Kidney tubule cell (primary cell): ENCODE measurements at regions not wholly inside any gene's neighbourhood (a gene's known extent, or its start where the extent isn't known, plus 50 kb on each side); places are given as distances from the start of the nearest gene placed in this dataset.
"Not testable (repeated sequence)": the region's sequence is repeated elsewhere in the genome, so short reads cannot be mapped to it uniquely, and the experiment has no call there.

Source experiments
- DNase-seq: peaks from one replicate; pipeline ENCODE4 v3.0.0-alpha.2; 2018; ENCODE audit warnings: low spot score

DNA sequence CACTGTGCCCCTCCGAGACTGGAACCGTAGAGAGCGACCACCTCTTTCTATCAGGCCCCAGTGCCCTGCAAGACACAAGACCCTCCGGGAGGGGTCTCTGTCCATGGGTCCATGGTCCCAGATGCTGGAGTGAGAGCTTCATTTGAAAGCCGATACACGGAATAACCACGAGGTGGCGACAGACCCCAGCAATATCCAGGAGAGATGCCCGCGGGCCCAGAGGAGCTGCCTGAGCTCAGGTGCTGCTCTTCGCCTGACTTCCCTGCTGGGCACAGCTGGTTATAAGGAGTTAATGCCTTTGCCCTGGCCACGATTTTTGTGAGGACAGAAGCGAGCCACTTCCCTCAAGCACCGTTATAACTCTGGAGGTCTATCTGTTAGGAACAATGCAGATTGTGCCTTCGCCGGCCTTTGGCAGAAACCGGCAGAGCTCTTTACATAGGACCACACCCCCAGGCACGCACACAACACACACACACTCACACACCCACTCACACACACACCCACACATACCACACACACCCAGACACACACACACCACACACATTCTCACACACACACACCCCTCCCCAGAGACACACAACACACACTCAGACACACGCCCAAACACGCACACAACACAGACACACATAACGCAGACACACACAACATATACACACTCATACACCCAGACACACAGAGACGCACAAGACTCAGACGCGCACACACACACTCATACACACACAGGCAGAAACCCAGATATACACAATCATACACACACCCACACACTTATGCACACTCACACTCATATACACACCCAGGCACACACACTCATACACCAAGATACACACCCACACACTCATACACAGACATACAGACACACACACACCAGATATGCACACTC is 436.4 kb downstream of the SOX9 start:
- DNase-seq: peak; percentile 76

DNA sequence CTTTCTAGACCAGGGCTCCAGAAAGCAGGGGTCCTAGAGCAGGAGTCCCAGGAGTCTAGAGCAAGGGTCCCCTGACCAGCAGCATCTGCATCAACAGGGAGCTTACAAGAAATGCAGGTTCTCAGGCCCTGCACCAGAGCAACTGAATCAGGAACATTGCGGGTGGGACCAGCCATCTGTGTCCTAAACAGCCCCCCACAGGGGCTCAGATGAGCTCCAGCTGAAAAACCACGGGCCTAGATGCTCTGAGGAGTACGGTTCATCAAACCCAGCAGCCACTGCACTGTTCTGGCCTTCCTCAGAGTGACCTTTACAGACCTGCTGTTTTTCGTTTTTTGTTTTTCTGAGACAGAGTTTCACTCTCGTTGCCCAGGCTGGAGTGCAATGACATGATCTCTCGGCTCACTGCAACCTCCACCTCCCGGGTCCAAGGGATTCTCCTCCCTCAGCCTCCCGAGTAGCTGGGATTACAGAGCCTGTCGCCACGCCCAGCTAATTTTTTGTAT is 438.2 kb downstream of the SOX9 start:
- DNase-seq: no peak

DNA sequence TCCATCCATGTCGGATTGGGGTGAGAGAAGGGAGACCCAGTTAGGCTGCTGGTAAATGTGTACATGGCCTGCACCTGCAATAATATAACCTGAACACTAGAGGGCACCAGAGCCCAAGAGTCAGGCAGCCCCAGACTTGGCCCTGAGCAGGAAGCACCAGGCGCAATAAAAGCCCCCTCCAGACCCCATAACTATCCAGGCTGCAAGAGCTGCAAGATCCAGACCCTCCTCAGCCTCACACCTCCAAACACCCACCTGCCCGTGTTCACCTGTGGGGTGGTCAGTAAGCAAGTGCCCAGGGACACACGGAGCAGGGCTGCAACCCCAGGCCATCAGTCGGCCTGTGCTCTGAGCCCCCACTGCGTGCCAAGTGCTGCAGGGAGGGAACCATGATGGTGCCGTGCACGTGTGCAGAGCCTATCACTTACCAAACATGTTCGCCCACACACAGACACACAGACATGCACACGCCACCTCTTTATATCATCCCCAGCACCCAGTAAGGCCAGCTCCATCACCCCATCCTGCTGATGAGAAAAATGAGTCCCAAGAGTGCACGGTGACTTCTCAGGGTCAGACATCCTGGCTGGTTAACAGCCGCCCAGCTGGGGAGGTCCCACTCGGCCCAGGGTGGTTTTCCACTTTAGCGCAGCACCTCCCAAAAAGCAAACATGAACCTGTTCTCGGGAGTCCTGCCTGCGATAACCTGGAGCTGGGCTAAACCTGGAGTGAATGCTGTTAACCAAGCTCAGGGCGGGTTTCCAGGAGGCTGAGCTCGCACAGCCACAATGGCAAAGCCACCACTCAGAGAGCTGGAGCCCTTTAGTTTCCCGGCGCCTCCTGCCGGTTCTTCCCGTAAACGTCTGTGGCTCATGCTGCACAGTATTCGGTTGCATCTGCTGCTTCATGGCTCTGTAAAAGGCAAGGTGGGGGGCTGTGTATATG is 439.8 kb downstream of the SOX9 start:
- peak; percentile 55 for DNase-seq

DNA sequence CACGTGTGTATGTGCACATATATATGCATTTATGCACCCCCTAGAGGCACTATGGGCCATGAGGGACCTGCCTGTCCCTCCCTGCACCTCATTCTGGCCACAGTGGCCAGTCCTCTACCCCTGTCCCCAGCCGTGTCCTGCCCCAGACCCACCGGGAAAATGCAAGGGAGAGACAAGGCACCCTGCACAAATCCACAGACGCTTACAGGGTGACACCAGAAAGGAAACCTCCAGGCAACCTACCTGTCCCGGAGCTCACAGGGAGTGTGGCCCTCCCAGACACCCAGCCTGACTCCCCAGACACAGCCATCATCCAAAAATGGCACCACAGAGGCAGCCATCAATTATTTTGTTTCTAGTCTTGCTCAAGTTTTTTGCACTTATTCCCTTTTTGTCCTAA is 440.4 kb downstream of the SOX9 start:
- DNase-seq: no peak

DNA sequence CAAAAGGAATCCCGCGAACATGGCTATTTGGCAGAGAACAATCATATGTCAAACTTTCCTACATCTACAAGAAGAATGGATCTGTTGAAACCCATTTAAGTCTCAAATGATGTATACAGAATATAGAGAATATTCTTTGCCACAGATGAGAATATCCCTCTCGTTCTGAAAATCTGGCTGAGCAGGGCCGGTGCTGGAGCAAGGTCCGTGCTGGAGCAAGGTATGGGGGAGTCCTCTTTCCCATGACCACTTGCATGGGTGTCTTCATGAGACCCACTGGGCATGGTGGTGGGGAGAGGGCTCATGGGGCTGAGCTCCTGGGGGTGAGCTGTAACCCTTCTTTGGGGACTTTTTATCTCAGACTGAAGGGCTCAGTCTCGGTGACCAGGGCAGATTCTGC is 440.9 kb downstream of the SOX9 start:
- no peak for DNase-seq

DNA sequence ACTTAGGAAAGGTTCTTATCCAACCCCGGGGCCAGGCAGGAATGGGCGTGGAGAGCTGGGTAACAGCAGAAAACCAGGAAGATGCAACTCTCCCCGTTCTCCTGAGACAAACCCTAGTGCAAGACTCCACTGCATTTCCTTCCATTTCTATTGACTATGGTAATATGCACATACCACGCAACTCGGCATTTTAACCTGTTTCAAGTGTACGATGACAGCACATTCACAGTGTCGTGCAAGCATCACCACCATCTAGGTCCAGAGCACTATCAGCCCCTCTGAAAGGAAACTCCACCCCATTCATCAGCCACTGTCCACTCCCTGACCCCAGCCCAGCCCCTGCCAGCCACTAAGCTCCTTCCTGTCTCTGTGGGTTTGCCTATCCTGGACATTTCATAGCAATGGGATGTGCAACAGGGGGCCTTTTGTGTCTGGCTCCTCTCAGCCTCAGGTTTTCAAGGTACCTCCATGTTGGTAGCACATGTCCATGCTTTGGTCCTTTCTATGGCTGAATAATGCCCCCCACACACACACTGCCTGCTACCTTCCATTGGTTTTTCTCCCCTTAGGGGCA is 441.9 kb downstream of the SOX9 start:
- DNase-seq: no peak

DNA sequence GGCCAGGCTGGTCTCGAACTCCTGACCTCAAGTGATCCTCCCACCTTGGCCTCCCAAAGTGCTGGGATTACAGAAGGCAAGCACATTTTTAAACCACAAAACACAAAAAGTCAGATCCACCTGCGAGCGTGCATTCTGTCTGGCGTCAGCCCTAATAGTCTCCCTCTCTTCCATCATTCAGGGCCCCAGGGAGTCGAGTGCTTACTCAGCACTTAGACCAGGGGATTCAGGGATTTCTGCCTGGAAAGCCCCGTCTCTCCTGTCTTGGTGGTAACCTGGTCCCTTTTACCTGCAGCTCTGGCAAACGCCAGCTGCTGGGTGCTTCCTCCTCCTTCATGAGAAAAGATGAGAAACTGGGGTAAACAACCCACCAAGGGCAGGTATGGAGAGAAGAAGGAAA is 443.1 kb downstream of the SOX9 start:
- DNase-seq: no peak

DNA sequence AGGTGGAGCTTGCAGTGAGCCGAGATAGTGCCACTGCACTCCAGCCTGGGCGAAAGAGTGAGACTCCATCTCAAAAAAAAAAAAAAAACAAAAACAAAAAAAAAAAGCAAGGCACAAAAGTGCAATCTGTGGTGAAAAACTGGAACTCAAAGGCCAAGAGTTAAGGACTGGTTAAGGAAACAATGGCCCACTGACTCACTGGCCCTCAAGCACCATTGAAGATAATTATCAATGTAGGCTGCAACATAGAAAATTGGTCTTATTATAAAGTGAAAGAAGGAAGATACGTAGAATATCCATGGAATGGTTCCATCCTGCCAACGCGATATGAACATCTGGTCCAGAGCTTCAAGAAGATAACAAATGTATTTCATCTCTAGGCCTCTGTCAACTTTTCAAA is 444.2 kb downstream of the SOX9 start:
- DNase-seq: no peak

DNA sequence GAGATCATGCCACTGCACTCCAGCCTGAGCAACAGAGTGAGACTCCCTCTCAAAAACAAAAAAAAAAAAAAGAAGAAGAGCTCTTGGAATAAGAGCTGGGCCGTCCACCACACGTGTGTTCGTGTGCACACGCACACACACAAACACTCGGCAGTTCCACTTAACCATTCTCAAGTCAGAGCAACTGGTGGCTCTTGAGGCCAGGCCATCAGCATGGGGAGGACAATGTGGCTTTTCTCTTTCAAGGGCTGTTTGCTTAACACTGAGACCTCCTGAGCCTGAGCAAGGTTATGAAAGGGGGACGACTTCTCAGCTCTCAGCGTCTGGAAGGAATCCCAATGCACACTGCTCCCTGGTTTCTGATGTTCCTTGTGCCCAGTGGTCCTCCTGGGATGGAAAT is 444.9 kb downstream of the SOX9 start:
- DNase-seq: no peak

DNA sequence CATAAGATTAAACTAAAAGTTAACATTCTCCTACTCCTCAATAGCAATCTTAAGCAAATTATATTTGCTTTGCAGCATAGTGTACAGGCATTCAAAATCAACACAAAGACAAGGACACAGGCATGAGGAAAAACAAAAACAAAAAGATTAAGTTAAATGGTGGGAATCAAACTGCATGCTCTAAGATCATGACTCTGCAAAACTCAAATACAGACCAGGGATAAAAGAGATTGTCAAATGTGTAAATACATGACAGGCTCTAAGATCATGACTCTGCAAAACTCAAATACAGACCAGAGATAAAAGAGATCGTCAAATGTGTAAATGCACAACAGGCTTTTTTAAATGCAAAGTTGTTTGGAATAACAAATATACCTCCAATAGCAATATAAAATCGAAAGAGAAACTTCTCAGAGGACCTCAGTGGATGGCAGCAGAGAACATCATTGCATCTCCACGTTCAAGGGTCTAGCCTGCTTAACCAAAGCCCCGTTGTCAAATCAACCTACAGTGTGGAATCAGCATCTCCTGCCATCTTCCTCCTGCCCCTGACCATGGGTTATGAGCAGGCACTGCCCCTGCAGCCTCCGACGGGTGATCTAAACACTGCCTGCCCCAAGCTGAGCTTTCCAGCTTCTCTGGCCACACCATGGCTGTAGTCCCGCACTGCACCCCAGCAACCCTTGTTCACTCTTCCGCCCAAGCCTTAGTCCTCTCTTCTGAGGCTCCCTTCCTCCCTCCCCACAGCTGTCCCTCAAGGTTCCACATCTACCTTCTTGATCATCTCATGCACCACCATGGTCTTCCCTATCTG is 446.1 kb downstream of the SOX9 start:
- DNase-seq: no peak

DNA sequence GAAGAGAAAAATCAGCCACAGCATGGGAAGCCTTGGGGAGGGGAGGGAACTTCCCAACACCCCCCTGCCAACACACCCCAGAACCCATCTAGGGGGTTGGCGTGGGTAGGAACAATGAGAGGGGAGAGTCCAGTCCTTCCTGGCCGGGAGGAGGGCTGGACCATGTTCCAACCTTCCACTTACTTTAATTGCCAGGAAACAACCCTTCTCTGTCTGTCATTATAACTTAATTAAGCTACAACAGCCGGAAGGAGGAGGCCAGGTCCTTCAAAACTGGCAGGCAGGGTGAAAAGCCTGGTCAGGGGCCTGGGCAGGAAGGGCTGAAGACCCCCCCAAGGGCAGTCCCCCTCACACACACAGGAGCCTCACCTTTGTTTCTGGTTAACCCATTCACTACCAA is 447.0 kb downstream of the SOX9 start:
- no peak for DNase-seq

DNA sequence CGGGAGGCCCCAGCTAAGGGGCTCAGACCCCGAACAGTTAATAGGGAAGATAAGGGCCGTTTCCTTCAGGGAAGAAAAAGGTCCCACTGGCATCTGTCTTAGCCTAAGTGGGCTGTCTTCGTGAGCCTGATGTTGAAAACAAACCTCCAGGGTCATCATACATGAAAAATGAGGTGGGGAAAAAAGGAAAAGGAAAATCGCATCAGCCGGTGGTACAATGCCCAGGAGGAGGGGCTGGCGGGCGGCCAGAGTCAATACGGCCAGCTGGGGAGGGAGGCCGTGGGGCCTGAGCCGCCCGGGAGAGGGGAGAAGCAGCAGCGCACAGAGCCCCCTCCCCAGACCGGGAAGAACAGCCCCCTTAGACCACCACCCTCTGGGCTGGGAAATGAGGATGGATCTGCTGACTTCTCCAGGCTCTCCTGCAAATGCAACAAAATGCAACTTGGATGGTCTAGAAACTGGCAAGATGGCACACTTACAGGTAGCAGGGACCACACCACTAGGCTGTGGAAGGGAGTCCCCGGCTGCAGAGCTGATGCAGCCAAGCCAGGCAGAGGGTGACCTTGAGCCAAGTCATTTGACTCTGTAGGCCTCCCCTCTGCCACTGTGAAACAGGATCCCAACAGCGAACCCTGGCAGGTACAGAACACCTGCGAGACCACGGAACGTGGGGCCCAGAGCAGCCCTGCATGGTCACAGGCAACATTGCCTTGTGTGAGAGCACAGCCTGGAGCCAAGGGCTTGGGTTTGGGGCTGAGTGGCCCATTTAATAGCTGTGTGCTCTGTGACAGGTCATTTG is 448.5 kb downstream of the SOX9 start:
- no peak for DNase-seq

DNA sequence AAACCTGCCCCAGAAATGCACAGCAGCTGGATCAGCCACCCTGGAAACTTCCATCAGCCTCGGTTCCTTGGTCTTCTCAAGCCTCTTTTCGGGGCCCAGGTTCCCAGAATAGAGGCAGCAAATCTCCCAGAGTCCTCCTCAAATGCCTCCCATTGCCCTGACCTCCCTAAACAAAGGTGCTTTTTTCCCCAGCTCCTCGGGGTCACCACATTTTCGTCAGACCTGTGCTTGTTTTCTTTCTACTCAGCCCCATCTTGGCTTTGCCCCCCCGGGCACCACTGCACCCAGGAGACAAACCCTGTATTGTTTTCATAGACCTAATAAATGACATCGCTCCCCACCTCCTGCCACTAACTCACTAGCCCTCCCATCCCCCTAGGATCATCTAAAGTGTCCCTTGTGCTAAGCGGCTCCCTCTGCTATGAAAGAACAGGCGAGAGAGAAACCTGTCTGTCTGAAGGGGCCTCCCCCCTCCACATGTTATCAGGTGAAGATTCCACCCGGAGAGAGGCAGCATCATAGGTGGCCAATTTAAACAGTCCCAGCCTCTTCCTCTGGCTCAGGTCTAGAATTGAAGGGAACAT is 451.1 kb downstream of the SOX9 start:
- no peak for DNase-seq

DNA sequence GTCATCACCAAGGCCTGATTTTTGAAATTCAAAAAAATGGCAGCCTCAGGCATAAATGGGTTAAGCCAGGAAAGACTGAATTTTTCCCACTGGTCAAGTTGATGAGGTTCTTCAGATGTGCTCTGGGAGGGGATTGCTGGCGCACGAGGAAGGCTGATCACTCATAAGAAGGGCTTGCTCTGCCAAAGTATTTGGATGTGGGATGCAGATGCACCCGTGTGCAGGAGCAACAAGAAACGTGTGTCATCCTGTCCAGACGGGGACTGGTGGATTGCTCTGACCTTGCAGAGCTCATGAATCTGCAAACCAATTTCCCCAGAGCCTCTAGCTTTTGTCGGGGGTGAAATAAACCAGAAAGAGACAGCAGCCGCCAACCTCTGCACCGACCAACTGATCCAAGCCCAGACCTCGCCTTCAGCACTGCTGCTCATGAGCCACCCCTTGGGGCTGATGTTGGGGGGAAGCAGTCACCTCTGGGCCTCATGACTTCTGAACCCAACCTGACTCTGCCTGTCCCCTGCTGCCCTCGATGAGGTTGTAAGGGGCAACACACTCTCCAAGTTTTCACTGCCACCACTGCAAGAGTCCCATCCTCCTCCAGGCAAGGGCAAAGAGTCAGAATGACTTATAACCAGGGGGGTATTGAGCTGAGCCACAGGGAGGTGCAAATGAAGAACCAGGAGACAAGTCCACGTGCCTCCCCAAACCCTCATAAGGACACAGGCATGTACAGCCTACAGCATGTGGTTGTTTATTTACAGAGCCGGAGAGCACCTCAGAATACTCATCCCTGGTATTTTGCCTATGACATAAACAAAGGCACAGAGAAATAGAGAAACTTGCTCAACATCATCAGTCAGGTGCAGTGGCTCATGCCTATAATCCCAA is 452.0 kb downstream of the SOX9 start:
- peak; percentile 32 for DNase-seq

DNA sequence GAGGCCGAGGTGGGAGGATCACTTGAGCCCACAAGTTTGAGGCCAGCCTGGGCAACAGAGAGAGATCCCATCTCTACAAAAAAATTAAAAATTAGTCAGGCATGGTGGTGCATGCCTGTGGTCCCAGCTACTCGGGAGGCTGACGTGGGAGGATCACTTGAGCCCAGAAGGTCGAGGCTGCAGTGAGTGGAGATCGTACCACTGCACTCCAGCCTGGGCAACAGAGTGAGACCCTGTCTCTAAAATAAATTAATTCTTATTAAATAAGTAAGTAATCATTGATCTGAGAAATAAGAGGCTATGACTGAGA is 452.6 kb downstream of the SOX9 start:
- DNase-seq: not testable (repeated sequence)

DNA sequence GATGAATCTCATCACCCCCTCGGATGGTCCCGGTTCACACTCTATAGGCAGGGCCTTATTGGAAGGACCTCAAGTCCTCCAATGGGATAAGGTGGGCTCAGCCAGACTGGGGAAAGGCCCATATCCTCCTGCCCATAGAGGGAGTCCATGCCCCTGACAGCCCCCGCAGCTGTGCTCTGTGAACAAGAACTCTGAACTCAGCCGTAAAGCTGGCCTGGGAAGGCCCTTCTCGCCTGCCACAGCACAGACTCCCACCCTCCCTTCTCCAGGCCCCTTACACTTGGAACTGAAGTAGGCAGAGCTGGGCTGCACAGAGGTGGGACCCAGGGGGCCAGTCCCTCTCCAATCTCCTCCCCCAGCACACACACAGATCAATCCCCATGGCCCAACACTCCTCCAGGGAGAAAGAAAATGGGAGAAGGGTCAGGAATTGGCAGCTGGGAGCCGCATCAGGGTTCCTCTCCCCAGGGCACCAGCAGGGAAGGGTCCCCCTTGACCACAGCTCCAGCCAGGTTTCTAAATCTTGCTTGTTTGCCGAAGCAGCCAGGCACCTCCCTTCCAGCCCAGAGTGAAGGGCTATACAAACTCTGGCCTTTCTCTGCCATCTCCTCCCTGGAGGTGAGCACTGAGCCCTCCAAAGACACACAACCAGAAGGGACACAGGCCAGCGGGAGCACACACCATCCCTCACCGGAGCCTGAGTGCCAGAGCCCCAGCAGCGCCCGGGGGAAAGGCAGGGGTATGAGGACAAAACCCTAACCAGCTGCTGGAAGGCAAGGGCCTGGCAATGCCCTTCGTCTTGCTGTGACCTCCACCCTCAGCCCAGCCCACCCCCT is 454.1 kb downstream of the SOX9 start:
- no peak for DNase-seq

DNA sequence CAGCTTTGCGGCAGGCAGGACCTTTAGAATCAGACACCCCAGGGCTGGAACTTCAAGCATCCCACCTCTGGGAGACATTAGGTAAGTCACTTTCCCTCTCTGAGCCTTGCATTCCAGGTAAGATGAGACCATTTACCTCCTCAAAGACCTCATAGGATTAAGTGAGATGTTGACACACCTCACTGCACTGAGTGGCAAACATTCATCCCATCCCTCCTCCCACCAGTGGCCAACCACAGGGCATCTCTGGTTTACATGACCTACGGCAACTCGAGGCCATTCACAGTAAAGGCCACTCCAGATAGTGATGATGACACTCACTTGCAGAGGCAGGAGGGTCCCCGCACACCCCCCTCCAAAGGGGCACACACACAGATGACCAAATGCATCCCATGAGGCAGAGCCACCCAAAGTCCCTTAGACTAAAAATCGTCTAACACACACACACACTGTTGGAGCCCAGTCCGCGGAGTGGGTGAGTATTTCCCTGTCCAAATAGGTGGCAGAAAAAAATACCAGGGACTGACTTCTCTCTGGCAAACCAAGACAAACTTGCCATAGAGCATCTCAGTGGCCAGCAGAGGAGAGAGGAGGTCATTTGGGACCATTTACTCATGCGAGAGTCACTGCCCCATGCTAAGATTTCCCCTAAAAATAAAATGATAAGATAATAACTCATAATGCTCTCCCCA is 454.9 kb downstream of the SOX9 start:
- DNase-seq: peak; percentile 21

DNA sequence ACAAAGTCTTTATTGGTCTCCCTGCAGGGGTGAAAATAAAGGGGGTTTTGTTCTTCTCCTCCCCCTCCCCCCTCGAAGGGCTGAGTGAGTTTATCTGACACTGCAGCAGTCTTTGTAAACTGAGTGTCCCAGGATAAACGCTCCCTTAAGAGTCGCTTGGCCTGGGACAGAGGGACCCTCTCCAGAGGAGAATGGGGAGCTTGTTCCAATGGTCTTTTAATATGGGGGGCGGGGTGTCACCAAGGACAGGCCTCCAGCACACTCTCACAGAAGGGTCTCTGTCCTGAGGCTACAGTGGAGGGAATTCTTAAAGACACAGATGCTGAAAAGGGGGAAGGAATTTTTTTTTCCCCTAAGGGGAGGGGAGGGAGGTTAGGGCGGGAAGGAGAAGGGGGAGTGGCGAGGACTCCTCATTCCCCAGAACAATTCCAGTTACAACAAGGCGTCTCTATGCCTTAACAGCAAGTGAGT is 455.5 kb downstream of the SOX9 start:
- DNase-seq: no peak
